SK-N-SH treated with all-trans-retinoic acid at 6 μM for 48 hours (cell line): ENCODE measurements at regions not wholly inside any gene's neighbourhood (a gene's known extent, or its start where the extent isn't known, plus 50 kb on each side); places are given as distances from the start of the nearest gene placed in this dataset.

ENCODE experiments used
- ATAC-seq: fragments of 200-7000 bp; cut with Tn5 transposase; 3 replicates; pipeline ENCODE4 v1.9.1; 2020; ENCODE audit warnings: mild to moderate bottlenecking, moderate library complexity
- ARNTL ChIP-seq: fragments of 450-650 bp; formaldehyde crosslinking; IDR thresholded peaks from 2 replicates; pipeline ENCODE4 v1.5.0; 2020; ENCODE audit warnings: low read depth, mild to moderate bottlenecking, moderate library complexity, borderline replicate concordance
- BACH2 ChIP-seq: fragments of 250-450 bp; sonication (Bioruptor Pico); IDR thresholded peaks from 2 replicates; pipeline ENCODE4 v1.9.0; 2021; ENCODE audit warnings: mild to moderate bottlenecking, borderline replicate concordance
- PPARA ChIP-seq: fragments of 250-450 bp; sonication (Bioruptor Pico); IDR thresholded peaks from 2 replicates; pipeline ENCODE4 v1.5.0; 2020; ENCODE audit warnings: mild to moderate bottlenecking, borderline replicate concordance
- SNAI2 ChIP-seq: fragments of 250-450 bp; sonication (Bioruptor Pico); IDR thresholded peaks from 2 replicates; pipeline ENCODE4 v1.5.0; 2020; ENCODE audit warnings: mild to moderate bottlenecking, moderate library complexity
- ZNF70 ChIP-seq: fragments of 450-650 bp; formaldehyde crosslinking; IDR thresholded peaks from 2 replicates; pipeline ENCODE4 v1.5.0; 2020; ENCODE audit warnings: mild to moderate bottlenecking, moderate library complexity

GRCh38 chrX:98897191-98897590, 1512.9 kb downstream of the PCDH19 start:
- TF ChIP-seq BACH2 (CRISPR knock-in tag) (no peak), ZNF70 (CRISPR knock-in tag) (no peak), PPARA (CRISPR knock-in tag) (no peak), SNAI2 (no peak), ARNTL (no peak)
- TF ChIP-seq, all 23 proteins: peak for 0
- ATAC-seq = no peak

GRCh38 chrX:98850639-98851038, 1559.4 kb downstream of the PCDH19 start:
- ATAC-seq = peak; percentile 77
